Mucosa of gallbladder (tissue), 1 donor: ENCODE measurements at regions not wholly inside any gene's neighbourhood (a gene's known extent, or its start where the extent isn't known, plus 50 kb on each side); places are given as distances from the start of the nearest gene placed in this dataset.
"Not testable (repeated sequence)": the region's sequence is repeated elsewhere in the genome, so short reads cannot be mapped to it uniquely, and the experiment has no call there.

Experiments
- DNase-seq: peaks from one replicate; pipeline ENCODE4 v3.0.0-alpha.2; 2020; ENCODE audit warnings: low spot score
- donor health status: DM: no; HTN: no; CAD: no.

GRCh38 chr10:32141018-32141807 is 85.0 kb upstream of the KIF5B start:
- DNase-seq, result peak; percentile 78

DNA sequence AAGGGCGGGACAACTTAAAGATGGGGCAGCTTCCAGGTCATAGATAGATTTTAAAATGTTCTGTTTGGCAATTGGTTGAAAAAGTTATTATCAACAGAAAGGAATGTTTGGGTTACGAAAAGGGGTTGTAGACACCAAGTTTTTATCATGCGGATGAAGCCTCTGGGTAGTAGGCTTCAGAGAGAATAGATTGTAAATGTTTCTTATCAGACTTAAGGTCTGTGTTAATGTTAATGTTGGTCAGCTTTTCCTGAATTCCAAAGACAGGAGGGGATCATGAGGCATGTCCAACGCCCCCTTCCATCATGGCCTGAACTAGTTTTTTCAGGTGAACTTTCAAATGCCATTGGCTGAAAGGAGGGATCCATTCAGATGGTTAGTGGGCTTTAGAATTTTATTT is 84.2 kb upstream of the KIF5B start:
- DNase-seq, result no peak

DNA sequence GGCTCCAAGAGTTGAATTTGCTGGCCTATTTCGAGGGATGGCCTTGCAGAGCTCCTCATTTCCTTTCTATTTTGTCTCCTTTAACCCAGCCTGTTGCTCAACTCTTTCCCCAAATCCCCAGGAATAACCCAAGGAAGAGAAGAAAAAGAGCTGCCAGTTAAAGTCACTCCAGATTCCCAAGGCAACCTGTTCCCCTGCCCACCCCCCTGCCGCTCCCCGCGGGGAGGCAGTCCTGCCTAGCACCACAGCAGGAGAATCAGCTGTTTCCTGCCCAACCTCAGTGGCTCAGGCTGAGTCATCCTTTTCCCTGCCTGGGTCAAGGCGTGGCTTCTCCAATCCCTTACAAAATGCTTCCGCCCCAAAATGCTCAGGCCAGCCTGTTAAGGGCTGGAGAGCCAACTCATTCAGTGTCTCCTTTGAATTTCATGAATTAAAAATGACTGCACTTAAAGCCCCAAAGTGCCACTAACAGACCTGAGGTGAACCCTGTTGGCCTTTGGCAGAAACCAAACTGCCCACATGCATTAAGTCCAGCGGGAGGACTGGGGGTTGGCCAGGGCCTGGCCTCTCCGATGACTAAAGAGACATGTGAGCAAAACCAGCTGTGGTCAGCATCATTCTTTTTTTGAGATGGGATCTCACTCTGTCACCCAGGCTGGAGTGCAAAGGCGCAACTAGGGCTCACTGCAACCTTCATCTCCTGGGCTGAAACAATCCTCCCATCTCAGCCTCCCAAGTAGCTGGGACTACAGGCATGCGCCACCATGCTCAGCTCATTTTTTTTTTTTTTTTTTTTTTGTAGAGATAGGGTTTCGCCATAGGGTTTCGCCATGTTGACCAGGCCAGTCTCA is 83.2 kb upstream of the KIF5B start:
- peak; percentile 81 for DNase-seq

DNA sequence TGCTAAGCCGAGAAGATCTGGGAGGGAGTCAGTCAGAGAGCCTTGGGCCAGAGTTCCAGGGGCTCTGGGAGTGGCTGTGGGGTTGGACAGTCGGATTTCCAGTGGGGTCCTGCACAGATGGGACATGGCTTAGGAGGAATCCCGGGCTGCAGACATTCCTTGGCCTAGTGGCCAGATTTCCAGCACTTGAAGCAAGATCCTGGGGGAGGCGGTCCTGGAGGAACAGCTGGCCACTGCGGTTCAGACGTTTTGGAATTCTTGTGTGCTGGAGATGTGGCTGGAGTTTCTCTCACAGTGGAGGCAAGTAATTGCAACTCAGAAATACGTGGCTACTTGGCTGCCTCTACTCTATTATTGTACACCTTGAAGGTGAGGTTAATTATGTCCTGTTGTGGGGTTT is 80.7 kb upstream of the KIF5B start:
- DNase-seq, result not testable (repeated sequence)

DNA sequence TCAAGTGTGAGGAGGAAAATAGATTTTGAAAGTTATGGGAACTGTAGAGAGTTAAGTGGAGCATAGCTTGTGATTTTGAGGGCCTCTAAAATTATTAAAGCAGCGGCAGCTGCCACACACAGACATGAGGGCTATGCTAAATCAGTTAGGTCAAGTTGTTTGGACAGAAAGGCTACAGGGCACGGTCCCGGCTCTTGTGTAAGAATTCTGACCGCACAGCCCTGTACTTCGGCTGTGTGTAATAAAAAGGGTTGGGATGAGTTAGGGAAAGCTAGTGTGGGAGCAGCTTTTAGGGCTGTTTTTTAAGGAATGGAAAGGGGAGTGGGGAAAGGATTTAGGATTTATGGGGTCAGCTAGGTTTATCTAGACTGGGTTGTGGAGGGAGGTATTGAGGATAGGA is 79.6 kb upstream of the KIF5B start:
- DNase-seq, result not testable (repeated sequence)

DNA sequence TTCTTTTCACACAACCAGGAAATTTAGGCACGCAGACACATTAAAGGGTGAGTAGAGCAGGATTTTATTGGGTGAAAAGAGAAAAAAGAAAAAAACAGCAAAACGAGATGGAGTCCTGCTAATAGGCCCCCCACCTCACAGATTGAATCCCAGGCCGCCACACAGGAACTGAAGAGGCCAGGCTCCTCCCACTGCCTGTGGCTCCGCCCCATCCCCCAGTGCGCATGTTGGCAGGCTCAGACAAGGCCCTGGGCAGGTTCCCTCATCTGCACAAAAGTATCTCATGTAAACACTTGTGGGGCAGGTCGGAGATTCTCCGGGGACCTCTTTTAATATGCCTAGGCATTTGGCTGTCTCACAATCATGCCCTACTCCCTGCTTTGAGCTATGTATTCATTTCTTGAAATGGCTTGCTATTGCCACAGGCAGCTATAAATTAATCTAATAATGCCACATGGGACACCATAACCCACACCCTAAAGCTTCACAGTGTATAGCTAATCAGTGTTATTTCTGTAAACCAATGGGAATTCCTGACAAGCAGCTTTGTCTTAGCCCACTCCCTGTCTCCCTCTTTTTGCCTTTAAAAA is 76.2 kb upstream of the KIF5B start:
- no peak for DNase-seq

- no peak for DNase-seq
These were observed 75.2 kb upstream of the KIF5B start for GRCh38 chr10:32131388-32131787.

- no peak for DNase-seq
These were observed 74.6 kb upstream of the KIF5B start for GRCh38 chr10:32130788-32131187.

- DNase-seq, result no peak
These were observed 68.8 kb upstream of the KIF5B start for GRCh38 chr10:32125023-32125422.

GRCh38 chr10:32123021-32123420 is 66.8 kb upstream of the KIF5B start:
- DNase-seq, result no peak

DNA sequence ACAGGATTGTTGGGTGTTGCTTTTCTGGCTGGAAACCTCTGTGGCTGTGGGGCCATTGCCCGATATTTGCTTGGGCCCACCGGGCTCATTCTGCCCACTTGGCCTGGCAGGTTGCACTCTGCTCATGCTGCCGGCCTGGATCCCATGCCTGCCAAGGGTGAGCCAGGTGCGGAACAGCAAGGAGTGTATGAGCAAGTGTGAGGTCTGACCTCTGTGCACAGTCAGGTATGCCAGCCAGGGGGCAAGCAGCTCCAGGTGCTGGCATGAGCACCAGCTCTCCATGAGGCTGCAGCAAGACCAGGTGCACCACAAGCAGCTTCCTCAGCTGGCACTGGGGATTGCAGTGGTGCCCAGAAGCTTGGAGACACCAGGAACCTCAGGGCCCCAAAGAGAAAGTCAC is 65.4 kb upstream of the KIF5B start:
- DNase-seq, result no peak

GRCh38 chr10:32120147-32120546 is 63.9 kb upstream of the KIF5B start:
- DNase-seq, result no peak

DNA sequence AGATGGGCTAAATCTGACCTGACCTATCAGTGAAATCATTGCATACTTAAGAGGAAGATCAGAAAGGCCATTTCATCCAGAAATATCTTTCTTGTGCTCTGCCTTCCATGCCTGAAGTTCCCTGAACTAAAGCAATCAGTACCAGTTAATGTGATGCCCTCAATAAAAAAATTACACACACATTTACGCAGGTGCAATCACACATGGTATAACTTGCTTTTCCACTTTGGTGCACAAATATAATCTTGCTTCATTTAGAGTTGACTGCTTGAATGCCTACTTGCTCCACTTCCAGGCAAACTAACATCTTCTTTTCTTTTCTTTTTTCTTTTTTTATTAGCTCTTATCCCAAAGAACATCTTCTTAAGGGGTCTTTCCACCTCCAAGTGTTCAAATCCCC is 58.3 kb upstream of the KIF5B start:
- DNase-seq, result no peak

DNA sequence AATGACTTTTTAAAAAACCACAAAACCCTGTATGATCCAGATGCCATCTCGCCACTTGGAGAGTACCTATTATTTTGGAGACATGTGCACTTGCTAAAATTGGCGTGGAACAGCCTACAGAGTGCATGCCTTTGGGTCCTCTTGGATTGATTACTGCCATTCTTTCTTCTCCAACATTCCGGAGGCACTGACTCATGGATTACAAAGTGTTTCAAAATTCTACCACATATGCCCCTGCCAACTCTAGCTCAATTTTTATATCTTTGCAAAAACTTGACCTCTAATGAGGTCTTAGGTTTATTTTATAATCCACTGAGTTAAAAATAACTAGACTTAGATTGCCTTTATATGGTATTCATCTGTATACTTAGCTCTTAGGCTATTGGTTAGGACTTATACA is 55.8 kb upstream of the KIF5B start:
- DNase-seq, result no peak

DNA sequence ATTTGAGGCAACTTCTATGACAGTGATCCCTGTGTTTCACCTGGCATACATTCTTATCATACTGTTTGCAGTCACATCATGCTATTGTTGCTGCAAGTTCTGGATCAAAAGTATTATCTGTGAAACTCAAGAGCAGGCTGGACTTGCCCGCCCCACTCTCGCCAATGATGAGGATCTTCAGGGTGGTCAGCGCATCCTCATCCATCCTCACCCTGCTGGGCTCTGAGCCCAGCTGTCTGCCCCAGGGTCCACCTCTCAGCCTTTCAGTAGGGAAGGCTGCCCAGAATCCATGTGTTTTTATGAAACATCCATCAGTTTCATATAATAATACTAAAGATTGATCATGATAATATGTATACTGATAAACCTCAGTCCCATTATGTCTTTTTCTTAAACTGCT is 55.4 kb upstream of the KIF5B start:
- DNase-seq, result no peak

DNA sequence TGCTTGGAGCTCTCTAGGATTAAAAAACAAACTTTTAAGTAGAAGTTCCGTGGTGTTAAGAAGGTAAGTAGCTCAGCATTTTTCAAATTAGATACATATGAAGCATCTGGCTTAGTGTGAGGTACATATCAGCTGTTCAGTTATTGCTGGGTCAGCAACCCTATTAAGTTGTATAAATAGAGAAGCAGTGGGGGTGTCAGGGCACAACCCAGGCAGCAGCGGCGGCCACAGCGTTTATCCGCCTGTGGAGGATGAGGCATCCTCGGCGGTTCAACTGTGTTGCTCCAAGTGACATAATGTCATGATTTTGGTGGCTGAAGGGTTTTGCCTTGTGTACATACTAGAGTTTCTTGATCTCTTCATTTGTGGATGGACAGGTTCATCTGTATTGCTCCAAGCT is 54.6 kb upstream of the KIF5B start:
- no peak for DNase-seq

DNA sequence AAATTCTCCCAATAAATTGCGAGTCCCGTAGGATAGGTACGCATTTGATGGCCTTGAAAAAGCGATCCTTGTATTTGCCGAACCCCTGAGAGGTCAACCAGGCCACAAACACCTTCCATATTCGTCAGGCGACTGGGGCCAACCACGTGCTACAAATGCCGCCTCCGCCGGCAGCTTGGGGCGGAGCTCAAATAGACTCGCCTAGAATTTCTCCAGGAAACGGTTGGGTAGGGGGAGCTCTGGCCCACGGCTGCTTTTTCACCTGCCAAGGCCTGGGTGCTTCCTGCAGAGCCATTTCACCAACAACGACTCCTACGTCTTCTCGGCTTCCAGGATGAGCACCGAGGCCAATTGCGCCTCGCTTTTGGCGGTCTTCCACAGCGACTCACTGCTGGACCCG is 53.4 kb upstream of the KIF5B start:
- DNase-seq, result no peak
